NCI-H446 (cell line): ENCODE measurements at regions not wholly inside any gene's neighbourhood (a gene's known extent, or its start where the extent isn't known, plus 50 kb on each side); places are given as distances from the start of the nearest gene placed in this dataset.

Source experiments
- DNase-seq, 2 experiments: peaks; one replicate each; lab custom pipeline; 2025; lab: John Stamatoyannopoulos, UW

- no peak for DNase-seq
These were observed 175.3 kb downstream of the QDPR start for GRCh38 chr4:17336524-17336961.

GRCh38 chr4:17336069-17336468, 175.8 kb downstream of the QDPR start:
- DNase-seq = no peak

- no peak for DNase-seq
These were observed 176.5 kb downstream of the QDPR start for GRCh38 chr4:17335371-17335770.

GRCh38 chr4:17332478-17332877, 179.4 kb downstream of the QDPR start:
- DNase-seq = no peak

GRCh38 chr4:17329046-17329445, 182.8 kb downstream of the QDPR start:
- DNase-seq = no peak

GRCh38 chr4:17328141-17328815, 183.6 kb downstream of the QDPR start:
- no peak for DNase-seq

- DNase-seq = no peak
These were observed 184.3 kb downstream of the QDPR start for GRCh38 chr4:17327591-17327990.

GRCh38 chr4:17326756-17327155, 185.1 kb downstream of the QDPR start:
- DNase-seq = no peak

GRCh38 chr4:17325098-17325497, 186.8 kb downstream of the QDPR start:
- DNase-seq = no peak

- no peak for DNase-seq
These were observed 187.5 kb downstream of the QDPR start for GRCh38 chr4:17324386-17324830.

GRCh38 chr4:17323554-17324385, 188.1 kb downstream of the QDPR start:
- no peak for DNase-seq

- no peak for DNase-seq
These were observed 189.4 kb downstream of the QDPR start for GRCh38 chr4:17322514-17322913.

GRCh38 chr4:17320046-17320445, 191.8 kb downstream of the QDPR start:
- no peak for DNase-seq

GRCh38 chr4:17317526-17317925, 194.4 kb downstream of the QDPR start:
- DNase-seq = no peak

GRCh38 chr4:17316566-17316965, 195.3 kb downstream of the QDPR start:
- DNase-seq = no peak

GRCh38 chr4:17315459-17315858, 196.4 kb downstream of the QDPR start:
- no peak for DNase-seq

- DNase-seq = no peak
These were observed 198.7 kb downstream of the QDPR start for GRCh38 chr4:17313194-17313593.

- no peak for DNase-seq
These were observed 201.6 kb downstream of the QDPR start for GRCh38 chr4:17310269-17310652.

GRCh38 chr4:17309567-17310268, 202.2 kb downstream of the QDPR start:
- DNase-seq = no peak

GRCh38 chr4:17301869-17302268, 210.0 kb downstream of the QDPR start:
- DNase-seq = no peak

GRCh38 chr4:17301266-17301665, 210.6 kb downstream of the QDPR start:
- no peak for DNase-seq
